TTC549 (cell line): ENCODE measurements at regions not wholly inside any gene's neighbourhood (a gene's known extent, or its start where the extent isn't known, plus 50 kb on each side); places are given as distances from the start of the nearest gene placed in this dataset.
"Not testable (repeated sequence)": the region's sequence is repeated elsewhere in the genome, so short reads cannot be mapped to it uniquely, and the experiment has no call there.

ENCODE experiments used
- FAIRE-seq: peaks from 2 replicates; lab custom pipeline; 2012; peaks lifted over from hg19 to GRCh38; lab: Jason Lieb, UNC

DNA sequence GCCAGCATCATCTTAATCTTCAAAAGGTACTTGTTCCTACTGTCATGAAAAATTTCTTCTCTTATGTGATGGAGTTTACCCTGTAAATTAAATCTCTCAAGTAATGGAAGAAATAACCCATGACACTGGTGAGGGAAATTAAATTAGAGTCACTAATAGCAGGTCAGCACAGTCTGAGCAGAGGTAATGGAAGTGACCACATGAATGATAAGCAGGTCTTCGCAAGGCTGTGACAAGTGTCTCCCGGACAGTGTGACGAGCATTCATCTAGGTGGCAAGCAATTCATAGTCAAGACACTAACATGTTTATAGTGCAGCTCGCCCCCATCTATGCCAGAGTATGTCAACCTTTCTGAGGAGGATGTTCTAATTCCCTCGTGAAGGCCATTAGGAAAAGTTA, 249.2 kb downstream of the FRK start:
- FAIRE-seq: no peak

GRCh38 chr6:115798229-115798628, 262.5 kb downstream of the FRK start:
- no peak for FAIRE-seq

- no peak for FAIRE-seq
Observed at GRCh38 chr6:115796829-115797228, 263.9 kb downstream of the FRK start.

- no peak for FAIRE-seq
Observed at GRCh38 chr6:115796061-115796460, 264.6 kb downstream of the FRK start.

- FAIRE-seq: no peak
Observed at GRCh38 chr6:115783402-115784061, 277.2 kb downstream of the FRK start.

DNA sequence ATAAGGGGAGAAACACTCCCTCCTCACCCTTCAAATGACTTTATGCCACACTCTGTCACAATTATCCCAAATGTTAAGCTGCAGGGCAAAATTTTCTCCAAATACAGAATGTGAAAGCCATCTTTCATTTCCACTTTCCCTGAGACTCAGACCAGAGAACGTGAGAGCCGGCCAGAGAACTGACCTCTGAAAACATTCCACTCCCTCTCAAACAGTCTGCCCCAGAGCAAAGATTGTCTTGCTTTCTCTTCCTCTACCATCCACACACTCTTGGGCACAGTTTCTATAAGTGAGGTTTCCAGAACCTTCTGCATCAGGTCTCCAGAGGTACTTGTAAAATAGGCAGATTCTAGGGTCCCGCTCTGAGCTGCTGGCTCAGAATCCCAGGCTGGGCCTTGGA, 278.1 kb downstream of the FRK start:
- no peak for FAIRE-seq

- FAIRE-seq: no peak
Observed at GRCh38 chr6:115773741-115774140, 286.9 kb downstream of the FRK start.

GRCh38 chr6:115770851-115771250, 289.8 kb downstream of the FRK start:
- FAIRE-seq: no peak

DNA sequence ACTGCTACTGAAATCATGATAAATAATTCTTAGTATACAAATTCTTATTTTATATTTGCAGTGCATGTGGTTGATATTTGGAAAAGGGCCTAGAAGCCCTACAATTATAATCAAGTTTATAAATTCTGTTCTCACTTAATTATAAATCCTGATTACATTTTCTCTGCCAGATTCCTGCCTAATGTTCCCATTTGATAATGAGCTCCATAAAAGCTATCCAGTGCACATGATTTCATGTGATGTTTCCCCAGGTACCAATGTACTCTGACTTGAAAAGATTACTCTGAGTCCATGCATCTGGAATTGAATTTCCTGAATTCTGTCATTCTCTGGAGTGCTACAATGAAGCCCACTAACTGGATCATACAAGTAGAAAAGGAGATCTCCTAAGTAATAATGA, 292.2 kb downstream of the FRK start:
- FAIRE-seq: no peak

- FAIRE-seq: no peak
Observed at GRCh38 chr6:115767931-115768330, 292.8 kb downstream of the FRK start.

DNA sequence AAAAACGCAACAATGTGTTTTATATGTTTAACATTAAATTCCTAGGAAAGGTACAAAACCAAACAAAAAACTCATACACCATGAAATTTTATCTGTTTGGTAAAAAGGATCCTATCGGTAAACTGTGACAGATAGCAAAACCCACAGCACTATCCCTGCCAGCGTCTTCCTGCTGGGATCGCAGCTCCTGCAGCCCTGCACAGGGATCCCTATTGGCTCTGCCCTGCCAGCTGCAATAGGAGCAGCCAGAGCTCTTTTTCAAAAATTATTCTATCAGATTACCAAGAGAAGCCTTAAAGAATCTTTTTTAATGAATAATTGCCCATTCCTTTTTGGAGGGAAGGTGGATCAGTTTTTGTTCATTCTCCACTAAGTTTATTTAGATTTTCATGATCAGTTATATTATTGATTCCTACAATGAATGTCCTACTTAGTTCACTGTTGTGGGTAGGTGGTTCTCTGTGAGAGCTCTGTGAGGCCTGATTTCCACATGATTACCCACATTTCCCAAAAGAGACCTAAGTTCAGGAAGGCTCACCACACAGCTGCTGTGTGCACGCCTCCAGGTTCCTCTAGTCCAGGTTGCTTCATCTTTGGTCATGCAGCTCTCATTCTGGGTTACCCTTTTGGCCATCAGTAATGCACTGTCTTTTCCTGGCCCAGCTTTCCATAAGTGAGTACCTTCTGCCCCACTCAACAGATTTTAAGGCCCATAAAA, 293.8 kb downstream of the FRK start:
- FAIRE-seq: no peak

- no peak for FAIRE-seq
Observed at GRCh38 chr6:115765966-115766365, 294.7 kb downstream of the FRK start.

- no peak for FAIRE-seq
Observed at GRCh38 chr6:115759051-115759450, 301.6 kb downstream of the FRK start.

- no peak for FAIRE-seq
Observed at GRCh38 chr6:115753446-115753845, 307.2 kb downstream of the FRK start.

GRCh38 chr6:115750946-115751345, 309.7 kb downstream of the FRK start:
- FAIRE-seq: no peak

GRCh38 chr6:115750292-115750691, 310.4 kb downstream of the FRK start:
- FAIRE-seq: no peak

DNA sequence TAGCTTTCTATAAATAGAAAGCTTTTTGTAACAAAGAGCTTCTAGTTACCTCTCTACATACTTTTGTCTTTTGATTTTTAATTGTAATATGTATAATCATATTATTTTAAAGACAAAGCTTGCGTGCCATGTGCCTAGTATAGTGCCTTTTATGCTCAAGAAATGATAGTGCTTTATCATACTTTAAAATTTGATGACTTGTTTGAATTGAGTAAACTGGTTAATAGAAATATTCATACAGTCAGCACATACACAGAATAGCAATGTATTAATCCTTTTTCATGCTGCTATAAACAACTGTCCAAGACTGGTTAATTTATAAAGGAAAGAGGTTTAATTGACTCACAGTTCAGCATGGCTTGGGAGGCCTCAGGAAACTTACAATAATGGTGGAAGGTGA, 313.0 kb downstream of the FRK start:
- no peak for FAIRE-seq

DNA sequence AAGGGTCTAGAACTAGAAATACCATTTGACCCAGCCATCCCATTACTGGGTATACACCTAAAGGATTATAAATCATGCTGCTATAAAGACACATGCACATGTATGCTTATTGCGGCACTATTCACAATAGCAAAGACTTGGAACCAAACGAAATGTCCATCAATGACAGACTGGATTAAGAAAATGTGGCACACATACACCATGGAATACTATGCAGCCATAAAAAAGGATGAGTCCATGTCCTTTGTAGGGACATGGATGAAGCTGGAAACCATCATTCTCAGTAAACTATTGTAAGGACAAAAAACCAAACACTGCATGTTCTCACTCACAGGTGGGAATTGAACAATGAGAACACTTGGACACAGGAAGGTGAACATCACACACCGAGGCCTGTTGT, 314.1 kb downstream of the FRK start:
- FAIRE-seq: not testable (repeated sequence)

DNA sequence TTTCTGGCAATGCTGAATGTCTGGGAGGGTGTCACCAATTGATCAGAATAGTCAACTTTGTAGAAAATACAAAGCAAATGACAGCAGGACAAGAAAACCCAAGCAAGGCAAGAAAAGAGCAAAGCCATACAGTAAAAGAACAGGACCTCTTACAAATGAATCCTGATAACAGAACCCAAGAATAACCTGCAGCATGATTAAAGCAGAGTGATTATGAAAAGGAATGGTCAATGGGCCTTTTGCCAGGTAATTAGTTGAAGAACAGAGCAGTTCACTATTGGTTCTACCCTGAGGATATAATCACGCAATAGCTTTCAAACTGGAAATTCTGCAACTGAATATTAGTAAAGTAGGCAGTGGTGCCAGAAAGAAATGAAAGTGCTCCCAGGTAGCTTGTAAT, 319.8 kb downstream of the FRK start:
- no peak for FAIRE-seq

- no peak for FAIRE-seq
Observed at GRCh38 chr6:115735610-115736009, 325.1 kb downstream of the FRK start.

GRCh38 chr6:115733426-115733825, 327.3 kb downstream of the FRK start:
- FAIRE-seq: no peak

DNA sequence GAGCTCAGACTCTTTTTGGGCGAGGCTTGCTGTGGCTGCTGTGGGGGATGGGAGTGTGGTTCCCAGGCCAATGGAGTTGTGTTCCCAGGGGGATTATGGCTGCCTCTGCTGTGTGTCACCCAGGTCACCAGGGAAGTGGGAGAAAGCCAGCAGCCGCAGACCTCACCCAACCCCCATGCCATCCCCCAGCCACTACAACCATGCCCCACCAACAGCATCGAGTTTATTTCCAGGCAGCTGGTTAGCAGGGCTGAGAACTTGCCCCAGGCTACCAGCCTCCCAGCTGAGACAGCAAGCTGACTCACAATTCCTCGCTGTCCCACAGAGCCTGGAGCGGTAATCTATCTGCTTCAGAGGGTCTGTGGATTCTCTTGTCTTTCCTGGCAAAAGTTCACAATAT, 331.7 kb downstream of the FRK start:
- no peak for FAIRE-seq

GRCh38 chr6:115728171-115728570, 332.5 kb downstream of the FRK start:
- no peak for FAIRE-seq

DNA sequence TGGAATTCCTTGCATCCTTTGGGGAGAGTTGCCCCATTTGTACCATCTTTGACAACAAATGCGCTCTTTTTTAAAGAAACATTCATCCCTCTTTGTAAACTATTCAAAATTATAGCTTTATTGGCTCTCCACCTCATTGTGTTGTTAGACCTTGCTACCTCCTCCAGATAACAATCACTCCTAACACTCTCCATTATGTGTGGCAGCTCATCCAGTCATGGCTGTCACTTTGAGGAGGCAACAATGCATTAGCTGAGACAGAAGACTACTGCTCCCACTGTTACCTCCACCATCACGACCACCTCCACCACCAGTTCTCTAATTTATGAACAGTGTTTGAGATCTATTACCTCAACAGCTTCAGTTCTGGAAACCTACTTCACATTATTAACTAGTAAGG, 339.1 kb downstream of the FRK start:
- no peak for FAIRE-seq
